SK-N-SH (cell line): ENCODE measurements at regions not wholly inside any gene's neighbourhood (a gene's known extent, or its start where the extent isn't known, plus 50 kb on each side); places are given as distances from the start of the nearest gene placed in this dataset.
"Not testable (repeated sequence)": the region's sequence is repeated elsewhere in the genome, so short reads cannot be mapped to it uniquely, and the experiment has no call there.

Experiments used
- CTCF ChIA-PET: fragments of 300-600, 350-600 bp; formaldehyde crosslinking; extraction: SDS; loops from one replicate; lab custom pipeline; 2021; lab: Yijun Ruan, JAX
- POLR2A ChIA-PET: fragments of 350-600 bp; sonication (Branson Sonifier 250); formaldehyde crosslinking; extraction: SDS; loops from one replicate; lab custom pipeline; 2020; ENCODE audit warnings: antibody characterized with exemption, inconsistent platforms; lab: Yijun Ruan, JAX
- DNase-seq: peaks from one replicate; pipeline ENCODE4 v3.0.0; 2012
- H2AFZ ChIP-seq: fragments of 200-600 bp; sonication (generic); 2 replicates; pipeline ENCODE4 v1.8.1; 2016; ENCODE audit warnings: antibody characterized with exemption, mild to moderate bottlenecking, low read depth
- H3F3A ChIP-seq: fragments of 200-600 bp; sonication (generic); replicated peaks from 2 replicates; pipeline ENCODE3; 2016; ENCODE audit warnings: antibody characterized with exemption, mild to moderate bottlenecking; ENCODE audit not compliant: insufficient read depth
- H3K27ac ChIP-seq, 2 experiments: fragments of 200-500 bp in 1 of 2; fragments of 200-600 bp in 1 of 2; sonication (Bioruptor generic) in 1 of 2; sonication (generic), shearing (Covaris generic) in 1 of 2; 2 replicates each; pipeline versions ENCODE4 v1.5.1 to v1.6.1; 2014 to 2016; ENCODE audit warnings: low read depth in 2 of 2, inconsistent platforms in 1 of 2, low read length in 1 of 2, mild to moderate bottlenecking in 1 of 2, mixed read lengths in 1 of 2
- H3K27me3 ChIP-seq: fragments of 200-600 bp; sonication (generic), shearing (Covaris generic); 2 replicates; pipeline ENCODE4 v1.6.1; 2016; ENCODE audit warnings: mixed run types; ENCODE audit not compliant: insufficient read depth
- H3K36me3 ChIP-seq, 2 experiments: fragments of 200-500 bp in 1 of 2; fragments of 200-600 bp in 1 of 2; sonication (Bioruptor generic) in 1 of 2; sonication (generic) in 1 of 2; replicated peaks in 1 of 2; 2 replicates each; pipeline versions ENCODE3 to v1.5.1; 2014 to 2016; ENCODE audit warnings: low read length in 1 of 2, mild to moderate bottlenecking in 1 of 2; ENCODE audit not compliant: insufficient read depth in 2 of 2, control insufficient read depth in 1 of 2
- H3K4me1 ChIP-seq, 2 experiments: fragments of 200-500 bp in 1 of 2; fragments of 200-600 bp in 1 of 2; sonication (Bioruptor generic) in 1 of 2; sonication (generic), shearing (Covaris generic) in 1 of 2; 2 replicates each; pipeline versions ENCODE4 v1.5.1 to v1.6.1; 2014 to 2016; ENCODE audit warnings: low read depth in 1 of 2, low read length in 1 of 2, mixed run types in 1 of 2; ENCODE audit not compliant: insufficient read depth in 2 of 2, control insufficient read depth in 1 of 2
- H3K4me2 ChIP-seq: fragments of 200-600 bp; sonication (generic), shearing (Covaris generic); 2 replicates; pipeline ENCODE4 v1.6.1; 2017; ENCODE audit warnings: mixed run types
- H3K4me3 ChIP-seq, 2 experiments: fragments of 200-500 bp in 1 of 2; fragments of 200-600 bp in 1 of 2; sonication (Bioruptor generic) in 1 of 2; sonication (generic), shearing (Covaris generic) in 1 of 2; 2 replicates each; pipeline versions ENCODE4 v1.5.1 to v1.8.1; 2014 to 2016; ENCODE audit warnings: low read depth in 2 of 2, inconsistent platforms in 1 of 2, low read length in 1 of 2, mild to moderate bottlenecking in 1 of 2, mixed read lengths in 1 of 2, moderate library complexity in 1 of 2
- H3K79me2 ChIP-seq: fragments of 200-600 bp; sonication (generic); 2 replicates; pipeline ENCODE4 v1.8.1; 2017; ENCODE audit warnings: mild to moderate bottlenecking; ENCODE audit not compliant: insufficient read depth
- H3K9ac ChIP-seq: fragments of 200-600 bp; sonication (generic); 2 replicates; pipeline ENCODE4 v1.6.1; 2017; ENCODE audit warnings: mixed run types
- H3K9me2 ChIP-seq: fragments of 200-600 bp; sonication (generic); 2 replicates; pipeline ENCODE4 v1.6.1; 2017; ENCODE audit warnings: mixed run types
- H3K9me3 ChIP-seq: fragments of 200-600 bp; sonication (generic); 2 replicates; pipeline ENCODE4 v1.6.1; 2017; ENCODE audit warnings: mixed run types, mild to moderate bottlenecking, moderate library complexity
- H4K20me1 ChIP-seq: fragments of 200-600 bp; sonication (generic); 2 replicates; pipeline ENCODE4 v1.6.1; 2017; ENCODE audit warnings: mild to moderate bottlenecking, mixed run types; ENCODE audit not compliant: insufficient read depth
- FOSL2 ChIP-seq: IDR thresholded peaks from 2 replicates; pipeline ENCODE4 v1.4.0; 2012; ENCODE audit warnings: low read depth, mild to moderate bottlenecking, moderate library complexity, borderline replicate concordance
- FOXJ3 ChIP-seq: sonication (generic); formaldehyde crosslinking; IDR thresholded peaks from 2 replicates; pipeline ENCODE4 v1.5.1; 2020; ENCODE audit warnings: mild to moderate bottlenecking, missing genetic modification reagents
- GABPA ChIP-seq: IDR thresholded peaks from 2 replicates; pipeline ENCODE4 v1.4.0; 2012; ENCODE audit warnings: low read depth, mild to moderate bottlenecking
- GATA2 ChIP-seq: sonication (generic); formaldehyde crosslinking; IDR thresholded peaks from 2 replicates; pipeline ENCODE4 v1.5.0; 2020; ENCODE audit warnings: mild to moderate bottlenecking, missing genetic modification reagents
- JUND ChIP-seq: IDR thresholded peaks from 2 replicates; pipeline ENCODE4 v1.4.0; 2012
- RFX5 ChIP-seq: IDR thresholded peaks from 2 replicates; pipeline ENCODE4 v1.6.1; 2012; ENCODE audit warnings: mild to moderate bottlenecking, improper control_type of control experiment, low read length
- YY1 ChIP-seq: IDR thresholded peaks from 2 replicates; pipeline ENCODE4 v1.4.0; 2012; ENCODE audit warnings: low read depth, mild to moderate bottlenecking
- WGBS: methylation state at CpG from one replicate; pipeline ENCODE4 v1.1.6; 2017; ENCODE audit warnings: low lambda C conversion rate; 5-methylcytosine and 5-hydroxymethylcytosine counted together
- TF ChIP-seq, protein P1 (sequence below): IDR thresholded peaks from 2 replicates; pipeline ENCODE4; 2012
- TF ChIP-seq, protein P2 (sequence below): IDR thresholded peaks from 2 replicates; pipeline ENCODE4 v1.6.1; 2012; ENCODE audit warnings: mild to moderate bottlenecking, low read depth, low read length, moderate library complexity
- TF ChIP-seq, protein P3 (sequence below): fragments of 150-350 bp; IDR thresholded peaks from 2 replicates; pipeline ENCODE4 v1.6.1; 2016; ENCODE audit warnings: mild to moderate bottlenecking, low read depth, low read length

DNA sequence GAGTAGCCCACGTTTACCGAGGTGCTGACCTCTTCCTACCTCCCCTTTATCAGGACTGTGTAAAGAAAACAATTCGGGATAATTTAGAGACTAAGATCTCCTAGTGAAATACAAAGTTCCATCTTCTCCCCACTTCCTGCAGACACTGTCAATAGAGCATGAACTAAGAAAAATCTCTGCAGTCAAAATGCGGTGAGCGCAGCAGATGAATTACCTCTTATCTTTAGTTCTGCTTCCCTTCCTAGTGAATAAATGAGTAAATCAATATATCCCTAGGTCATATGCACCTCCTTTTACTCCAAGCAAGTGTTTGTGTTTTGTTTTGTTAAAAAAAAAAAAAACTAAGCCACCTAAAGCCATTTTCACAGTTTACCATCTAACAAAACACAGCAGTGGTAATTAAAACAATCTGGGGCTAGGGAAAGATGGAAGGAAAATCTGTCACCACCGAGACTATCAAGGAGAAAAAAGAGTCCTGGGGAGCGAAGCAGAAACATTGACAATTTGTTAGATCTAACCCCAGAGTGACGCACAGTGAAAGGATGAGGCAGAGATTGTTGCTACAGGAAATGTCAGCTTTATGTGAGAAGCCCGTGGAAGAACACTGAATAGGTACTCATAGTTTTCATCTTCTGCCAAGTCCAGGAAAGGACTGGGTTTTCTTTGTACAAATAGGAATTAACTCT lies 159.4 kb upstream of the SPTLC3 start:
- DNase-seq: no peak
- H3K27ac ChIP-seq: no peak overlapping the region
- ChIA-PET POLR2A (no interaction called here), CTCF (no interaction called here)
- no peaks in the 10 kb centered on the region for H3K27me3 ChIP-seq
- no peak overlapping the region for H3K4me2 ChIP-seq
- no peaks in the 10 kb centered on the region for H4K20me1 ChIP-seq
- no peaks in the 10 kb centered on the region for H3K36me3 ChIP-seq
- no peak overlapping the region for H3K4me3 ChIP-seq
- H2AFZ ChIP-seq: no peak overlapping the region
- peaks cover 0 to 4% of the 10 kb centered on the region in 2 experiments; a peak in 2 of 4 replicates for H3K4me1 ChIP-seq
- no peak overlapping the region for H3K9ac ChIP-seq
- H3K9me2 ChIP-seq: no peaks in the 10 kb centered on the region
- H3F3A ChIP-seq: no peaks in the 10 kb centered on the region
- peaks cover 4% of the 10 kb centered on the region; the same call in 1 of the 2 replicates for H3K9me3 ChIP-seq
- 25% methylated on average over 9 of the region's 9 CpGs for WGBS
- H3K79me2 ChIP-seq: no peaks in the 10 kb centered on the region
- TF ChIP-seq, protein P1, sequence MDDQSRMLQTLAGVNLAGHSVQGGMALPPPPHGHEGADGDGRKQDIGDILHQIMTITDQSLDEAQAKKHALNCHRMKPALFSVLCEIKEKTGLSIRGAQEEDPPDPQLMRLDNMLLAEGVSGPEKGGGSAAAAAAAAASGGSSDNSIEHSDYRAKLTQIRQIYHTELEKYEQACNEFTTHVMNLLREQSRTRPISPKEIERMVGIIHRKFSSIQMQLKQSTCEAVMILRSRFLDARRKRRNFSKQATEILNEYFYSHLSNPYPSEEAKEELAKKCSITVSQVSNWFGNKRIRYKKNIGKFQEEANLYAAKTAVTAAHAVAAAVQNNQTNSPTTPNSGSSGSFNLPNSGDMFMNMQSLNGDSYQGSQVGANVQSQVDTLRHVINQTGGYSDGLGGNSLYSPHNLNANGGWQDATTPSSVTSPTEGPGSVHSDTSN: no peak
- 0 out of 2 replicates have a peak, but pooled peaks have one; percentile 29 for TF ChIP-seq GATA2 (CRISPR knock-in tag)
- no peak for TF ChIP-seq YY1
- no peak for TF ChIP-seq JUND

DNA sequence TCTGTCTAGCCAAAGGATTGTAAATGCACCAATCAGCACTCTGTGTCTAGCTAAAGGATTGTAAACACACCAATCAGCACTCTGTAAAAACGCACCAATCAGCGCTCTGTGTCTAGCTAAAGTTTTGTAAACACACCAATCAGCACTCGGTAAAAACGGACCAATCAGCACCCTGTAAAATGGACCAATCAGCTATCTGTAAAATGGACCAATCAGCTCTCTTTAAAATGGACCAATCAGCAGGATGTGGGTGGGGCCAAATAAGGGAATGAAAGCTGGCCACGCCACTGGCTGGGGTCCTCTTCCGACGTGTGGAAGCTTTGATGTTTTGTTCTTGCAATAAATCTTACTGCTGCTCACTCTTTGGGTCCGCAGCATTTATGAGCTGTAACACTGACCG lies 151.1 kb upstream of the SPTLC3 start:
- H3F3A ChIP-seq, H4K20me1 ChIP-seq, H3K9ac ChIP-seq, H3K4me1 ChIP-seq, H3K79me2 ChIP-seq, H3K9me3 ChIP-seq, DNase-seq, H2AFZ ChIP-seq, H3K4me3 ChIP-seq, H3K27me3 ChIP-seq, CTCF ChIA-PET, POLR2A ChIA-PET, H3K4me2 ChIP-seq, H3K9me2 ChIP-seq, H3K36me3 ChIP-seq, H3K27ac ChIP-seq: not testable (repeated sequence)
- 51% methylated on average over 9 of the region's 9 CpGs for WGBS

DNA sequence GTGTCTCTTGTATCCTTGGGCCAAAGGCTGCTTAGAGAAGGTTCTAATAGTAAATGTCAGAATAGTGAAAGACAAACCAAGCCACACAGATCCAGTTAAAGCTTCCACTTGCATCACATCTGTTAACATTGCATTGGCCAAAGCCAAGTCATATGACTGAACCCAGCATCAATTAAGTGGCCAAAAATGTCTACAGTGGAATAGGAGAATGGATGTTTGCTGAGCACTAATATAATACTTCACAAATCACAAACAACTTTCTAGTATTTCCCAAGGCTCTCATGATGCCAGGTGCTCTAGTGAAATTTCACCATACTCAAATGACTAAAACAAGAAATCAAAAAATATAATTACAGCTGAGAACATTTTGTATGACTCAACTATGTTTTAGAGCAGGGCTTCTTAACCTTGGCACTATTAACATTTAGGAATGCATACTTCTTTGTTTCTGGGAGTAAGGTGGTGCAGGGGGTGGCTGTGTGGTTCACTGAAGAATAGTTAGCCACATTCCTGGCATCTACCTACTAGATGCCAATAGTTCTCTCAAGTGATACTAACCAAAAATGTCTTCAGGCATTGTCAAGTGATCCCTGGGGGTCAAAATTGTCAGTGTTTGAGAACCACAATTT lies 148.0 kb upstream of the SPTLC3 start:
- CTCF ChIA-PET: no interaction called here
- TF ChIP-seq, protein P2, sequence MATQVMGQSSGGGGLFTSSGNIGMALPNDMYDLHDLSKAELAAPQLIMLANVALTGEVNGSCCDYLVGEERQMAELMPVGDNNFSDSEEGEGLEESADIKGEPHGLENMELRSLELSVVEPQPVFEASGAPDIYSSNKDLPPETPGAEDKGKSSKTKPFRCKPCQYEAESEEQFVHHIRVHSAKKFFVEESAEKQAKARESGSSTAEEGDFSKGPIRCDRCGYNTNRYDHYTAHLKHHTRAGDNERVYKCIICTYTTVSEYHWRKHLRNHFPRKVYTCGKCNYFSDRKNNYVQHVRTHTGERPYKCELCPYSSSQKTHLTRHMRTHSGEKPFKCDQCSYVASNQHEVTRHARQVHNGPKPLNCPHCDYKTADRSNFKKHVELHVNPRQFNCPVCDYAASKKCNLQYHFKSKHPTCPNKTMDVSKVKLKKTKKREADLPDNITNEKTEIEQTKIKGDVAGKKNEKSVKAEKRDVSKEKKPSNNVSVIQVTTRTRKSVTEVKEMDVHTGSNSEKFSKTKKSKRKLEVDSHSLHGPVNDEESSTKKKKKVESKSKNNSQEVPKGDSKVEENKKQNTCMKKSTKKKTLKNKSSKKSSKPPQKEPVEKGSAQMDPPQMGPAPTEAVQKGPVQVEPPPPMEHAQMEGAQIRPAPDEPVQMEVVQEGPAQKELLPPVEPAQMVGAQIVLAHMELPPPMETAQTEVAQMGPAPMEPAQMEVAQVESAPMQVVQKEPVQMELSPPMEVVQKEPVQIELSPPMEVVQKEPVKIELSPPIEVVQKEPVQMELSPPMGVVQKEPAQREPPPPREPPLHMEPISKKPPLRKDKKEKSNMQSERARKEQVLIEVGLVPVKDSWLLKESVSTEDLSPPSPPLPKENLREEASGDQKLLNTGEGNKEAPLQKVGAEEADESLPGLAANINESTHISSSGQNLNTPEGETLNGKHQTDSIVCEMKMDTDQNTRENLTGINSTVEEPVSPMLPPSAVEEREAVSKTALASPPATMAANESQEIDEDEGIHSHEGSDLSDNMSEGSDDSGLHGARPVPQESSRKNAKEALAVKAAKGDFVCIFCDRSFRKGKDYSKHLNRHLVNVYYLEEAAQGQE: no peak
- TF ChIP-seq FOXJ3 (CRISPR knock-in tag): no peak
- no peak for TF ChIP-seq FOSL2
- TF ChIP-seq GABPA: no peak
- TF ChIP-seq, protein P3, sequence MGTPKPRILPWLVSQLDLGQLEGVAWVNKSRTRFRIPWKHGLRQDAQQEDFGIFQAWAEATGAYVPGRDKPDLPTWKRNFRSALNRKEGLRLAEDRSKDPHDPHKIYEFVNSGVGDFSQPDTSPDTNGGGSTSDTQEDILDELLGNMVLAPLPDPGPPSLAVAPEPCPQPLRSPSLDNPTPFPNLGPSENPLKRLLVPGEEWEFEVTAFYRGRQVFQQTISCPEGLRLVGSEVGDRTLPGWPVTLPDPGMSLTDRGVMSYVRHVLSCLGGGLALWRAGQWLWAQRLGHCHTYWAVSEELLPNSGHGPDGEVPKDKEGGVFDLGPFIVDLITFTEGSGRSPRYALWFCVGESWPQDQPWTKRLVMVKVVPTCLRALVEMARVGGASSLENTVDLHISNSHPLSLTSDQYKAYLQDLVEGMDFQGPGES: no peak
- TF ChIP-seq, protein P1: no peak
- no peak for TF ChIP-seq RFX5
- Histone ChIP-seq H3K79me2 (no peaks in the 10 kb centered on the region), H3K4me3 (no peak overlapping the region), H3K9ac (no peak overlapping the region), H3K9me3 (0 out of 2 replicates have a peak, but pooled peaks cover 5% of the 10 kb centered on the region), H3F3A (no peaks in the 10 kb centered on the region), H3K4me2 (no peak overlapping the region), H4K20me1 (no peaks in the 10 kb centered on the region), H3K9me2 (no peaks in the 10 kb centered on the region), H3K36me3 (no peaks in the 10 kb centered on the region), H3K27ac (no peak overlapping the region), H2AFZ (no peak overlapping the region), H3K4me1 (no peaks in the 10 kb centered on the region), H3K27me3 (no peaks in the 10 kb centered on the region)
- POLR2A ChIA-PET: no interaction called here
- no peak for DNase-seq
